ENCODE measurements at regions not wholly inside any gene's neighbourhood (a gene's known extent, or its start where the extent isn't known, plus 50 kb on each side); places are given as distances from the start of the nearest gene placed in this dataset.

DNA sequence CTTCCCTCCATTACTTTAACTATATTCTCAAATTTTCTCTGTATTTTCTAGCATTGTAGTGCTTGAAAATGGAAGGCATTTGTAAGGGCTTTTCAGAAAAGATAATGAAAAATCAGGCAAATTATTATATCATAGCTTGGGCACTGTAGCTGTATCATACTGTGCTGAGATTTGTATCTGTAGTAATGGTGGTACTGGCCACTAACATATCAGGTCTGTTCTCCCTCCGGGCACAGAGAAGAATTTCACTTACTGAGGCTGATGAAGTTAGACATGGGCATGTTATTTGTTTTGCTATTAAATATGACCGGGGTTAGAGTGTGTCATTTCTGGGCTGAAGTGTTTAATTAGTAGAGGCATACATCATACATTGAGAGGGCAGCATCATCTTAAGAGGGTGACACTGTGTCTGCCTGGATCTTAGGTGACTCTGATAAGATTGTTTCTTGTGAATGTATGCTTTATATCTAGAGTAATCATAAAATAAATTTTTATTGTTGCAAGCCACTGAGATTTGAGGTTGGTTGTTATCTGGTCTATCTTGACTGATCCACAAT lies 1395.9 kb downstream of the EPHA7 start:
- TF ChIP-seq, protein P1, sequence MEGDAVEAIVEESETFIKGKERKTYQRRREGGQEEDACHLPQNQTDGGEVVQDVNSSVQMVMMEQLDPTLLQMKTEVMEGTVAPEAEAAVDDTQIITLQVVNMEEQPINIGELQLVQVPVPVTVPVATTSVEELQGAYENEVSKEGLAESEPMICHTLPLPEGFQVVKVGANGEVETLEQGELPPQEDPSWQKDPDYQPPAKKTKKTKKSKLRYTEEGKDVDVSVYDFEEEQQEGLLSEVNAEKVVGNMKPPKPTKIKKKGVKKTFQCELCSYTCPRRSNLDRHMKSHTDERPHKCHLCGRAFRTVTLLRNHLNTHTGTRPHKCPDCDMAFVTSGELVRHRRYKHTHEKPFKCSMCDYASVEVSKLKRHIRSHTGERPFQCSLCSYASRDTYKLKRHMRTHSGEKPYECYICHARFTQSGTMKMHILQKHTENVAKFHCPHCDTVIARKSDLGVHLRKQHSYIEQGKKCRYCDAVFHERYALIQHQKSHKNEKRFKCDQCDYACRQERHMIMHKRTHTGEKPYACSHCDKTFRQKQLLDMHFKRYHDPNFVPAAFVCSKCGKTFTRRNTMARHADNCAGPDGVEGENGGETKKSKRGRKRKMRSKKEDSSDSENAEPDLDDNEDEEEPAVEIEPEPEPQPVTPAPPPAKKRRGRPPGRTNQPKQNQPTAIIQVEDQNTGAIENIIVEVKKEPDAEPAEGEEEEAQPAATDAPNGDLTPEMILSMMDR (IDR thresholded peaks at IDR 0.05; ENCODE audit: insufficient read depth, low read length): no peak
- TF ChIP-seq POLR2AphosphoS5 (IDR thresholded peaks at IDR 0.05; ENCODE audit: low read depth): no peak
- TF ChIP-seq, protein P2, sequence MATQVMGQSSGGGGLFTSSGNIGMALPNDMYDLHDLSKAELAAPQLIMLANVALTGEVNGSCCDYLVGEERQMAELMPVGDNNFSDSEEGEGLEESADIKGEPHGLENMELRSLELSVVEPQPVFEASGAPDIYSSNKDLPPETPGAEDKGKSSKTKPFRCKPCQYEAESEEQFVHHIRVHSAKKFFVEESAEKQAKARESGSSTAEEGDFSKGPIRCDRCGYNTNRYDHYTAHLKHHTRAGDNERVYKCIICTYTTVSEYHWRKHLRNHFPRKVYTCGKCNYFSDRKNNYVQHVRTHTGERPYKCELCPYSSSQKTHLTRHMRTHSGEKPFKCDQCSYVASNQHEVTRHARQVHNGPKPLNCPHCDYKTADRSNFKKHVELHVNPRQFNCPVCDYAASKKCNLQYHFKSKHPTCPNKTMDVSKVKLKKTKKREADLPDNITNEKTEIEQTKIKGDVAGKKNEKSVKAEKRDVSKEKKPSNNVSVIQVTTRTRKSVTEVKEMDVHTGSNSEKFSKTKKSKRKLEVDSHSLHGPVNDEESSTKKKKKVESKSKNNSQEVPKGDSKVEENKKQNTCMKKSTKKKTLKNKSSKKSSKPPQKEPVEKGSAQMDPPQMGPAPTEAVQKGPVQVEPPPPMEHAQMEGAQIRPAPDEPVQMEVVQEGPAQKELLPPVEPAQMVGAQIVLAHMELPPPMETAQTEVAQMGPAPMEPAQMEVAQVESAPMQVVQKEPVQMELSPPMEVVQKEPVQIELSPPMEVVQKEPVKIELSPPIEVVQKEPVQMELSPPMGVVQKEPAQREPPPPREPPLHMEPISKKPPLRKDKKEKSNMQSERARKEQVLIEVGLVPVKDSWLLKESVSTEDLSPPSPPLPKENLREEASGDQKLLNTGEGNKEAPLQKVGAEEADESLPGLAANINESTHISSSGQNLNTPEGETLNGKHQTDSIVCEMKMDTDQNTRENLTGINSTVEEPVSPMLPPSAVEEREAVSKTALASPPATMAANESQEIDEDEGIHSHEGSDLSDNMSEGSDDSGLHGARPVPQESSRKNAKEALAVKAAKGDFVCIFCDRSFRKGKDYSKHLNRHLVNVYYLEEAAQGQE (IDR thresholded peaks at IDR 0.05; ENCODE audit: insufficient replicate concordance, low read depth): no peak
- TF ChIP-seq SPI1 (IDR thresholded peaks at IDR 0.05; ENCODE audit: borderline replicate concordance, low read depth): no peak
- TF ChIP-seq GABPA (IDR thresholded peaks at IDR 0.05; ENCODE audit: low read depth): no peak
